SK-N-SH treated with all-trans-retinoic acid at 6 μM for 48 hours (cell line): ENCODE measurements at regions not wholly inside any gene's neighbourhood (a gene's known extent, or its start where the extent isn't known, plus 50 kb on each side); places are given as distances from the start of the nearest gene placed in this dataset.

Source experiments
- ATAC-seq: fragments of 200-7000 bp; cut with Tn5 transposase; 3 replicates; pipeline ENCODE4 v1.9.1; 2020; ENCODE audit warnings: mild to moderate bottlenecking, moderate library complexity
- ARNTL ChIP-seq: fragments of 450-650 bp; formaldehyde crosslinking; IDR thresholded peaks from 2 replicates; pipeline ENCODE4 v1.5.0; 2020; ENCODE audit warnings: low read depth, mild to moderate bottlenecking, moderate library complexity, borderline replicate concordance
- BACH2 ChIP-seq: fragments of 250-450 bp; sonication (Bioruptor Pico); IDR thresholded peaks from 2 replicates; pipeline ENCODE4 v1.9.0; 2021; ENCODE audit warnings: mild to moderate bottlenecking, borderline replicate concordance
- CREB5 ChIP-seq: fragments of 250-450 bp; sonication (Bioruptor Pico); IDR thresholded peaks from 2 replicates; pipeline ENCODE4 v1.5.1; 2020; ENCODE audit warnings: low read depth, mild to moderate bottlenecking, moderate library complexity
- CSDC2 ChIP-seq: fragments of 250-450 bp; sonication (Bioruptor Pico); IDR thresholded peaks from 2 replicates; pipeline ENCODE4 v1.5.0; 2020; ENCODE audit warnings: mild to moderate bottlenecking, moderate library complexity
- CSRNP3 ChIP-seq: fragments of 250-450 bp; sonication (Bioruptor Pico); IDR thresholded peaks from 2 replicates; pipeline ENCODE4 v1.5.1; 2021; ENCODE audit warnings: mild to moderate bottlenecking, moderate library complexity
- ESRRG ChIP-seq: fragments of 250-450 bp; sonication (Bioruptor Pico); IDR thresholded peaks from 2 replicates; pipeline ENCODE4 v1.6.1; 2021; ENCODE audit warnings: mild to moderate bottlenecking
- GLIS3 ChIP-seq: fragments of 250-450 bp; sonication (Bioruptor Pico); IDR thresholded peaks from 2 replicates; pipeline ENCODE4 v1.5.0; 2020; ENCODE audit warnings: mild to moderate bottlenecking, moderate library complexity
- ISL1 ChIP-seq: fragments of 250-450 bp; sonication (Bioruptor Pico); IDR thresholded peaks from 2 replicates; pipeline ENCODE4 v2.1.2; 2022; ENCODE audit warnings: mild to moderate bottlenecking, moderate library complexity
- OSR1 ChIP-seq: fragments of 250-450 bp; sonication (Bioruptor Pico); IDR thresholded peaks from 2 replicates; pipeline ENCODE4 v1.8.0; 2022; ENCODE audit warnings: moderate library complexity, mild to moderate bottlenecking, inconsistent platforms
- POU6F1 ChIP-seq: fragments of 250-450 bp; sonication (Bioruptor Pico); IDR thresholded peaks from 2 replicates; pipeline ENCODE4 v1.8.0; 2021; ENCODE audit warnings: low read depth, mild to moderate bottlenecking, moderate library complexity, borderline replicate concordance
- PPARA ChIP-seq: fragments of 250-450 bp; sonication (Bioruptor Pico); IDR thresholded peaks from 2 replicates; pipeline ENCODE4 v1.5.0; 2020; ENCODE audit warnings: mild to moderate bottlenecking, borderline replicate concordance
- SNAI2 ChIP-seq: fragments of 250-450 bp; sonication (Bioruptor Pico); IDR thresholded peaks from 2 replicates; pipeline ENCODE4 v1.5.0; 2020; ENCODE audit warnings: mild to moderate bottlenecking, moderate library complexity
- TOX ChIP-seq: fragments of 250-450 bp; sonication (Bioruptor Pico); IDR thresholded peaks from 2 replicates; pipeline ENCODE4 v1.8.0; 2021; ENCODE audit warnings: mild to moderate bottlenecking, moderate library complexity, borderline replicate concordance
- ZNF565 ChIP-seq: fragments of 450-650 bp; formaldehyde crosslinking; conservative IDR thresholded peaks from 2 replicates; pipeline ENCODE4 v1.5.0; 2020; ENCODE audit warnings: low read depth, mild to moderate bottlenecking, moderate library complexity
- ZNF70 ChIP-seq: fragments of 450-650 bp; formaldehyde crosslinking; IDR thresholded peaks from 2 replicates; pipeline ENCODE4 v1.5.0; 2020; ENCODE audit warnings: mild to moderate bottlenecking, moderate library complexity
- ZNF8 ChIP-seq: fragments of 450-650 bp; formaldehyde crosslinking; IDR thresholded peaks from 2 replicates; pipeline ENCODE4 v1.5.0; 2020; ENCODE audit warnings: mild to moderate bottlenecking, moderate library complexity
- TF ChIP-seq, protein P1 (sequence below): fragments of 250-450 bp; sonication (Bioruptor Pico); IDR thresholded peaks from 2 replicates; pipeline ENCODE4 v1.8.0; 2020; ENCODE audit warnings: mild to moderate bottlenecking, moderate library complexity, borderline replicate concordance
- TF ChIP-seq, protein P2 (sequence below): fragments of 250-450 bp; sonication (Bioruptor Pico); IDR thresholded peaks from 2 replicates; pipeline ENCODE4 v1.5.0; 2020; ENCODE audit warnings: mild to moderate bottlenecking, moderate library complexity

DNA sequence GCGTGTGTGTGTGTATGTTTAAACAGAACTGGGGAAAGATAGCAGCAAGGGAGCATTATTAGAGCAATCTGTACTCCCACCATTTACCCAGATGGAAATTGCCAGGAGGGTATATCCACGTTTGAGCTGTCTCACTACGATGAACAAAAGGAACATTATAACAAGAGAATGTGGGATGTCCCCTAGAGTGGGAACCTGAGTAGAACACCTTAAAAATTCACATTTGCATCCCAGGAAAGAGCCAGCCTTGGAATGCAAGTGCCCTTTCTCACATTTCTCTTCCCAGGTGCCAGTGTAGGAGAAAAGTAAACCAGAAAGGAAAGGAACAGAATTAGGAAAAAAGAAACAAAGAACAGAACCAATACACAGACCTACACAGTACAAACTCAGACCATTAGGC is 95.3 kb upstream of the PTPRZ1 start:
- ATAC-seq = no peak
- TF ChIP-seq, protein P1, sequence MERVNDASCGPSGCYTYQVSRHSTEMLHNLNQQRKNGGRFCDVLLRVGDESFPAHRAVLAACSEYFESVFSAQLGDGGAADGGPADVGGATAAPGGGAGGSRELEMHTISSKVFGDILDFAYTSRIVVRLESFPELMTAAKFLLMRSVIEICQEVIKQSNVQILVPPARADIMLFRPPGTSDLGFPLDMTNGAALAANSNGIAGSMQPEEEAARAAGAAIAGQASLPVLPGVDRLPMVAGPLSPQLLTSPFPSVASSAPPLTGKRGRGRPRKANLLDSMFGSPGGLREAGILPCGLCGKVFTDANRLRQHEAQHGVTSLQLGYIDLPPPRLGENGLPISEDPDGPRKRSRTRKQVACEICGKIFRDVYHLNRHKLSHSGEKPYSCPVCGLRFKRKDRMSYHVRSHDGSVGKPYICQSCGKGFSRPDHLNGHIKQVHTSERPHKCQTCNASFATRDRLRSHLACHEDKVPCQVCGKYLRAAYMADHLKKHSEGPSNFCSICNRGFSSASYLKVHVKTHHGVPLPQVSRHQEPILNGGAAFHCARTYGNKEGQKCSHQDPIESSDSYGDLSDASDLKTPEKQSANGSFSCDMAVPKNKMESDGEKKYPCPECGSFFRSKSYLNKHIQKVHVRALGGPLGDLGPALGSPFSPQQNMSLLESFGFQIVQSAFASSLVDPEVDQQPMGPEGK (CRISPR knock-in tag) = no peak
- TF ChIP-seq GLIS3 (CRISPR knock-in tag) (no peak), OSR1 (no peak)
- TF ChIP-seq, all 23 proteins: peak for 0

GRCh38 chr7:121774563-121774962 is 98.4 kb upstream of the PTPRZ1 start:
- no peak for ATAC-seq
- no peak for TF ChIP-seq SNAI2
- TF ChIP-seq CSRNP3 (CRISPR knock-in tag) = no peak
- TF ChIP-seq ARNTL (CRISPR knock-in tag) = no peak
- no peak for TF ChIP-seq TOX (CRISPR knock-in tag)
- TF ChIP-seq ZNF8 (CRISPR knock-in tag) = no peak
- TF ChIP-seq ZNF70 = no peak
- TF ChIP-seq ESRRG (CRISPR knock-in tag) = no peak
- TF ChIP-seq PPARA (CRISPR knock-in tag) = no peak
- no peak for TF ChIP-seq ZNF565
- no peak for TF ChIP-seq POU6F1 (CRISPR knock-in tag)
- TF ChIP-seq BACH2 (CRISPR knock-in tag) = no peak
- TF ChIP-seq CREB5 (CRISPR knock-in tag) = no peak

- no peak for ATAC-seq
- TF ChIP-seq, protein P1 (CRISPR knock-in tag) = no peak
- TF ChIP-seq ZNF70 = no peak
- TF ChIP-seq CSDC2 (CRISPR knock-in tag) = no peak
- no peak for TF ChIP-seq GLIS3 (CRISPR knock-in tag)
- no peak for TF ChIP-seq ZNF8 (CRISPR knock-in tag)
- no peak for TF ChIP-seq BACH2 (CRISPR knock-in tag)
Observed at GRCh38 chr7:121766676-121767075, 106.3 kb upstream of the PTPRZ1 start.

- no peak for ATAC-seq
- TF ChIP-seq OSR1 = no peak
- no peak for TF ChIP-seq TOX (CRISPR knock-in tag)
- no peak for TF ChIP-seq BACH2 (CRISPR knock-in tag)
- TF ChIP-seq, protein P1 (CRISPR knock-in tag) = no peak
- TF ChIP-seq, protein P2, sequence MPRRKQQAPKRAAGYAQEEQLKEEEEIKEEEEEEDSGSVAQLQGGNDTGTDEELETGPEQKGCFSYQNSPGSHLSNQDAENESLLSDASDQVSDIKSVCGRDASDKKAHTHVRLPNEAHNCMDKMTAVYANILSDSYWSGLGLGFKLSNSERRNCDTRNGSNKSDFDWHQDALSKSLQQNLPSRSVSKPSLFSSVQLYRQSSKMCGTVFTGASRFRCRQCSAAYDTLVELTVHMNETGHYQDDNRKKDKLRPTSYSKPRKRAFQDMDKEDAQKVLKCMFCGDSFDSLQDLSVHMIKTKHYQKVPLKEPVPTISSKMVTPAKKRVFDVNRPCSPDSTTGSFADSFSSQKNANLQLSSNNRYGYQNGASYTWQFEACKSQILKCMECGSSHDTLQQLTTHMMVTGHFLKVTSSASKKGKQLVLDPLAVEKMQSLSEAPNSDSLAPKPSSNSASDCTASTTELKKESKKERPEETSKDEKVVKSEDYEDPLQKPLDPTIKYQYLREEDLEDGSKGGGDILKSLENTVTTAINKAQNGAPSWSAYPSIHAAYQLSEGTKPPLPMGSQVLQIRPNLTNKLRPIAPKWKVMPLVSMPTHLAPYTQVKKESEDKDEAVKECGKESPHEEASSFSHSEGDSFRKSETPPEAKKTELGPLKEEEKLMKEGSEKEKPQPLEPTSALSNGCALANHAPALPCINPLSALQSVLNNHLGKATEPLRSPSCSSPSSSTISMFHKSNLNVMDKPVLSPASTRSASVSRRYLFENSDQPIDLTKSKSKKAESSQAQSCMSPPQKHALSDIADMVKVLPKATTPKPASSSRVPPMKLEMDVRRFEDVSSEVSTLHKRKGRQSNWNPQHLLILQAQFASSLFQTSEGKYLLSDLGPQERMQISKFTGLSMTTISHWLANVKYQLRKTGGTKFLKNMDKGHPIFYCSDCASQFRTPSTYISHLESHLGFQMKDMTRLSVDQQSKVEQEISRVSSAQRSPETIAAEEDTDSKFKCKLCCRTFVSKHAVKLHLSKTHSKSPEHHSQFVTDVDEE (CRISPR knock-in tag) = no peak
- TF ChIP-seq ISL1 (CRISPR knock-in tag) = no peak
- TF ChIP-seq PPARA (CRISPR knock-in tag) = no peak
- no peak for TF ChIP-seq ZNF70
- TF ChIP-seq ZNF8 (CRISPR knock-in tag) = no peak
- TF ChIP-seq CSDC2 (CRISPR knock-in tag) = no peak
- no peak for TF ChIP-seq POU6F1 (CRISPR knock-in tag)
- no peak for TF ChIP-seq CREB5 (CRISPR knock-in tag)
Observed at GRCh38 chr7:121761399-121761798, 111.6 kb upstream of the PTPRZ1 start.
